GM19395 (cell line): ENCODE measurements at regions not wholly inside any gene's neighbourhood (a gene's known extent, or its start where the extent isn't known, plus 50 kb on each side); places are given as distances from the start of the nearest gene placed in this dataset.

ENCODE experiments used
- ATAC-seq: cut with Tn5 transposase; IDR thresholded peaks from one replicate; pipeline ENCODE4 v1.9.1; 2021; ENCODE audit warnings: mild to moderate bottlenecking, moderate library complexity; ENCODE audit not compliant: unreplicated experiment

DNA sequence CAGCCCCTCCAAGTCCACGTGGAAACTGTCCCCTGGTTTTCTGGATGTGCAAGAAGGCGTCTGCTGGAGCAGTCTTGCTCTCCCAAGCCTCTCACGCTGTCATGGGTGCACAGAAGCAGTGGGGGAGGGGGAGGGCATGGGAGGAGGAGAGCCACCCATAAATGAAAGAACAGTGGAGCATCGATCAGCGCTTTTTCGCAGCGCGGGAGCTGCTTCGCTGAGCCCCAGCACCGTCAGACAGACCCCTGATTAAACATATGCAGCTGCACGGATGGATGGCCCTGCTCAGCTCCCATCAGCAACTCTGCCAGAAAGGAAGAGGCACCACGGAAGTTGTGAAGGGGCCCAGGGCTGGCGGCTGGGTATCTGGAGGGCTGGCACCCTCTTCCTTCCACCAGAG lies 264.9 kb downstream of the UQCRFS1 start:
- no peak for ATAC-seq

DNA sequence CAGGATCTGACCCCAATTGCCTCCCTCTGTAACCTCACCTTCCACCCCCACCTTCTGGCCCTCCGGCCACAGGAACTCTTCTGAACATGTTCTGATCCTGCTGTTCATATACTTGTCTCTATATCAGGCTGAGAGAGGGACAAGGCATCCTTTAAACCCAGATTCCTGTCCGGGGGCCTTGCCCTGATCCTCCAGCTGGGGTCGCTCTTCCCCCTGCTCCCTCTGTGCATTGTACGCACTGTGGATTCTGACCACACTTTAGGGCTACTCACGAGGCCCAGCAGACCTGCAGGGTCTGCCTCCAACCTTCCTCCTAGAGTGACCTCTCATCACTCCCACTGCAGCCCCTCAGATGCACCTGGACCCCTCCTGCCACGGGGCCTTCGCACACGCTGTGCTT lies 269.3 kb downstream of the UQCRFS1 start:
- ATAC-seq: no peak

DNA sequence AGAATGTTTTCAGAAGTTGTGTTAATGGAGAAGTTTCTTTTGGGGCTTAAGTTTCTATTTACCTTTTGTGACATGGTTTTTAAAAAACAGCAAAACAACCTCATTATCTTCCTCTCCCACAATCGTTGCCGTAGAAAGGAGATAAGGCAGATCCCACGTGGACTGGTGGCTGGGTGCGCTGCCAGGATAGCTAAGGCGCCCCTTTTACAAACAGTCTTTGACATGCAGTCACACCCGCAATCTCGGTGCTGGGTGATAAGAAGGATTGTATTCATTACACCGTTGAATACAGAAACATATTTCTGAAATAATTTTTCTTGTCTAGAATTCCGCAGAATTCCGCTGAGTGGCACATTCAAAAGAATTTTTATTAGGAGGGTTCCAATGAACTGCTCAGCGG lies 271.1 kb downstream of the UQCRFS1 start:
- ATAC-seq: no peak

DNA sequence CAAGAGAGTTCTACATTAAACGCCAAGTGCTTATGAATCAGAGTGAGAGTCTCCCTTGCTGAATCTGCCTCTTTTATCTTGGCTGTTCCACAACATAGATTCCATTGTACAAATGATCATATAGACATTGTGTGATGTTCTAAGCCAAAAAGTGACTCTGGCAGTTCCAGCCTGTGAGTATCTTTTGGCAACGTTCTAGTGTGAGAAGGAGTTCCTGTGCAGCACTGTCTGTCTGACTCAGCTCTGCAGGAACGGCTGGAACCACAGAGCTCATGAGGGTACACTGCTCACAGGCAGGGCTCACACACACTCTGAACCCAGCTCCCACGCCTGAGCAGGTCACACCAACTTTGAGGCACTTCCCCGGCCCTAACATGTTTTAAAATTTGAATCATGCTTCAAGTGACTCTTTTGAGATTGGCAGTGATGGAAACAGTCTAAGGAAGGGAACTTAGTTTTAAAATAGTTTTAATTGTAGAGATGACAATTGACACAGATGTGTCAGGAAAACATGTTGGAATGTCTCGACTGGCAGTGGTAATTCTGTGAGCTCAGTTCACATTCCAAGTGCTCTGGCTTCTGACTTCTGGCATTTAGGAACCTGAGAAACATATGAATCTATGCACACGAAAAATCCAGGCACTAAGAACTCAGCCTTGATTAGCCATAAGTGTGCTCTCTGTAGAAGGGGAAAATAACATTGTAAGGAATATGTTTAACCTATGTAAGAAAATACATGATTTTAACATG lies 272.0 kb downstream of the UQCRFS1 start:
- no peak for ATAC-seq

DNA sequence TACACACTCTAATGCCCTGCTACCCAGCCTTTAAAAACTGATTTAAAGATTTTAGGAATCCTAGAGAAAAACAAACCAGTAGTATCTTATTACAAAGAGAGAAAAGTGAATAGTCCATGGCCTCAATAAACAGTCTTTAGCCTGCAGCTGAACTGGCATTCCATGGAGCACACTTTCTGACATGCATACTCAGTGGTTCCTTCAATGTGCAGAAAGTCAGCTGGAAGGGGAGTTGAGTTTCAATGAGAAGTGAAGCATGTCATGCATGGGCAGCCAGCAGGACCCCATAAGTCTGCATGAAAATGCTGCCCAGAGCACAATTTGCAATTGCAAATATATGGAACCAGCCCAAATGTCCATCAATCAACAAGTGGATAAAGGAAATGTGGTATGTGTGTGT lies 273.7 kb downstream of the UQCRFS1 start:
- ATAC-seq: no peak

DNA sequence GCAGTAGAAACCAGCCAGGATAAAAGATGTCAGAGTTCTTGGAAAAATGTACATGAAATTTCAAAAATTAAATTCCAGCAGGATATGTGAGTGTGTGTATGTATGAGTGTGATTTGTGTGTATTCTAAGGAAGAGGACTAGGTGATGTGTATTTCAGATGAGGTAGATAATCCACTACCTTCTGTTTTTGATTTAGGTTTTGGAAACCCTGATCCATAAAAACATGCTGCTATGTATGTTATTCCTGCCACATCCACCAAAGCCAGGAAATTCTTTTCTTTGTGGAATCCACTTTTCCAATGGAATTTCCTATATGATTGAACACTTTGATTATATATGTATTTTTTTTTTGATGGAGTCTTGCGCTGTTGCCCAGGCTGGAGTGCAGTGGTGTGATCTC lies 276.9 kb downstream of the UQCRFS1 start:
- ATAC-seq: no peak

DNA sequence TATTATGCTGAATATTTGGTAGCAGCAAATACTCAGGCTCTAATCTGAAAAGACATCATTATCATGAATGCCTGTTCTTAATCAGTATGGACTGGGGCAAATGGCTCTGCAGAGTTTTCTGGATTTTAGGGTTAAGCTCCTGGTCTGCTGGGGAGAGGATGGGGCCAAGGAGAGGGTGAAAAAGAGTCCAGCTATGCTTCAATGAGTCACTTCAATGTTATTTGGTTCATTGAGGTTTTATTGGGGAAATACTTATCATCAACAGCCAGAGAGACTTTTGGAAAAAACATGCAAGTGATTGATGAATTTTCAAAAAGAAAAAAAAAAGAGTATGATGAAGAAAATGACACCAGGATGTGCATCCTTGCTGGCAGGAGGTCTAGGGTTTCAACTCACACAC lies 278.3 kb downstream of the UQCRFS1 start:
- ATAC-seq: no peak

DNA sequence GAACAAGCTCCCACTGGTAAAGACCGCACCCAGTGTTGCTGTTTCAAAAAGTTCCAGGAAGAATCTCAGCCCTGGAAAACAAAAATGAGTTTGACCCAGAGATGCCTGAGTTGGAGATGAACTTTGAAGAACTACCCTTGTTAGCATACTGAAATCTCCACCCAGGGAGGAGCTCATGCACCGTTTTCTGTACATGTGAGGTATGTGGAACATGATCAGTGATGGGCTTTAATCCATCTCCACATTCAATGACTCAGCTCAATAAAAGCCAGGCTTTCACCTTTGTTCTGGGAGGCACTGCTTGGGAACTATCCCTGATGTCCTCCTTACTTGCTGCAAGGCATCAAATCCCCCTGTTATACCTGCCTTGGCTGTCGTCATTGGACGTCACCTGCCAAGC lies 279.9 kb downstream of the UQCRFS1 start:
- ATAC-seq: no peak

DNA sequence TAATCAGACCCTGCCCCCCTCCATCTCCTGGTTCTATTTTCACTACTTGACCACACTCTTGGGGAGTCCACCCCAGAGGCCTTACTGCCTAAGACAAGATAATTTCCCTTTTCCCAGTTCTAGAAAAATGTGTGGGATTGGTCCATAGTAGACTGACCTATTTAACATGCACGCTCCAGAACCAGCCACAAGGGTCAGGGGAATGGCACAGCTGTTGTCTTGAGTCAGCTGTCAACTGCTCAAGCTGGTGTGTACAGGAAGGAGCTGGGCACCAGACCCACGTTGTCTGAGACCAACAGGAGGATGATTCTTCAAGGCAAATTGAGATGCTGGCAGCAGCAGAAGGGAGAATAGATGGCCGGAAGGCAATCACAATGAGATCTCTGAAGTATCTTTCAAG lies 280.5 kb downstream of the UQCRFS1 start:
- ATAC-seq: no peak

DNA sequence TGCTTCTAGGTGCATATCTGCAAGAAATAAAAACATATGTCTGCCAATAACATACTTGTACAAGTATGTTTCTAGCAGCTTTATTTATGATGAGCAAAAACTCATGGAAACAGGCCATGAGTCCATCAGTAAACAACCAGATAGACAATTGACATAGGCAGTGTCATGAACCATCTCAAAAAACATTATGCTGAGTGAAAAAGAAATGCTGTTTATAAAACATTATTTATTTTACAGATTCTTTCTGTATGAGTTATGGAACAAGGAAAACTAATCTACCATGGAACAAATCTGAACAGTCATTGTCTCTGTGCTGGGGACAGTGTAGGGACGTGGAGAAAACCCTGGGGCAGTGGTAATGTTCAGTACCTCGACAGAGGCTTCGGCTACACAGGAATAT lies 283.9 kb downstream of the UQCRFS1 start:
- ATAC-seq: no peak

DNA sequence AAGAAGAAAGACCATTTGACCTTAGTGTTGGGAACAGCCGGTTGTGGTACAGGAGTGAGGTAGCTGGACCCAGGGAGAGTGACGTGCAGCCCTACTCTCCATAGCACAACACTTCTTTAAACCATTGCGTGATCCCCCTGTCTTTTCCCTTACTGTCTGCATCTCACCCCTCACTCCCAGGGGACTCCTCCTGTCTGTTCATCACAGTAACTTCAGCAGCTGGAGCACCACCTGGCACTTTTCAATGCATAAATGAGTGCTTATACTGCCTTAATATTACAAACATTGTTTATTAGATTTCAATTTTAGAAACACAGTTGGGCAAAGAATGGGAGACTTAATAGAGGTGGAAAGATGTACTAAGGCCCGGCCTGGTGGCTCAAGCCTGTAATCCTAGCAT lies 285.5 kb downstream of the UQCRFS1 start:
- ATAC-seq: no peak

DNA sequence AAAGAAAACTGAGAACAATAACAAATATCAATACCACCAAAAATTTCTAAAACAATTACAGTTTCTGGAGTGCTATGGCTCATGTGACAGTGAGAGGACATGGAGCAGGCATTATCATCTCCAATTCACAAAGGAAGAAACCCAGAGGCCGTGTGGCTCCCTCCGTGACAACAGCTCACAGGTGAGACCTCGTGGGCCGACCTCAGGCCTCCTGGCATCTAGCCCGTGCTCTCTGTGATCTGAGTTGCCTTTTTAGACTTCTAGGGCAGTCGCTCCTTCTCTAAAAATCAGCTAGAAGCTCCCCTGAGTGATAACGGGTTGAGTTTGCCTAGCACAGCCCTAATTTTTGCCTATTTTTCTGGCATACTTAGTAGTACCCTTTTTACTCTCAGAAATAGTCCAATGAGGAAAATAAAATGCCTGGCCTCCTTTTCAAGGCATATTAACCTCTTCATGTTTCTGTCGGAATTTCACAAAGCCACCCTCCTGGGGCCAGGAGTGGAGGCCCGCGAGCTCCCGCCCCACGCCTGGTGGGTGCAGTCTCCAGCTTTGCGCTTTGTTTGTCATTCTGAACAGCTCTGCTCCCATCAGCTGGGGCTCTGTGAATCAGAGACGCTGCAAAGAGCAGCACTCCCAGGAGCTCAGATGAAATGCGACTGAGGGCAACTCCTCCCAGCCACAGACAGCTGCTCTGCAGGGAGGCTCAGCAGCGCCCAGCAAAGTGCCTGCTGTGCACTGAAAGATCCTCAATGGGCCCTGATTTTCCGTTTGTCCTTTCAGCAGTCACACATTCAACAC lies 292.5 kb downstream of the UQCRFS1 start:
- no peak for ATAC-seq

DNA sequence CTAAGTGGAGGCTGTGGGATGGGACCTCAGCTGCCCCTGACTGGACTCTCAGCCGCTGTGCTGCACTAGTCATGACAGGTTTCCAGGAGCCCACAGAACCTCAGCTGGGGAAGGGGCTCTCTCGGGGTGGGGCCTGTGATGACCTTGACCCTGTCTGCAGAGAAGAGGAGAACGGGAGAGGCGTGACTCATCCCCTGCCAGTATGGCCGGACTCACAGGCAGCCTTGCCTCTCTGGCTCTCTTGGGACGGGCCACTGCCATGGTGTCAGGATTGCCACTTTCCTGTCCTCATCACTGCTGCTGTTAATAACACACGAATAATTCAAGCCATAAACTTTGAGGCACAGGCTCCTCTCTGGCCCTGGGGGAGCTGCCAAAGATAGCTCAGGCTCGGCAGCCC lies 295.3 kb downstream of the UQCRFS1 start:
- ATAC-seq: no peak

DNA sequence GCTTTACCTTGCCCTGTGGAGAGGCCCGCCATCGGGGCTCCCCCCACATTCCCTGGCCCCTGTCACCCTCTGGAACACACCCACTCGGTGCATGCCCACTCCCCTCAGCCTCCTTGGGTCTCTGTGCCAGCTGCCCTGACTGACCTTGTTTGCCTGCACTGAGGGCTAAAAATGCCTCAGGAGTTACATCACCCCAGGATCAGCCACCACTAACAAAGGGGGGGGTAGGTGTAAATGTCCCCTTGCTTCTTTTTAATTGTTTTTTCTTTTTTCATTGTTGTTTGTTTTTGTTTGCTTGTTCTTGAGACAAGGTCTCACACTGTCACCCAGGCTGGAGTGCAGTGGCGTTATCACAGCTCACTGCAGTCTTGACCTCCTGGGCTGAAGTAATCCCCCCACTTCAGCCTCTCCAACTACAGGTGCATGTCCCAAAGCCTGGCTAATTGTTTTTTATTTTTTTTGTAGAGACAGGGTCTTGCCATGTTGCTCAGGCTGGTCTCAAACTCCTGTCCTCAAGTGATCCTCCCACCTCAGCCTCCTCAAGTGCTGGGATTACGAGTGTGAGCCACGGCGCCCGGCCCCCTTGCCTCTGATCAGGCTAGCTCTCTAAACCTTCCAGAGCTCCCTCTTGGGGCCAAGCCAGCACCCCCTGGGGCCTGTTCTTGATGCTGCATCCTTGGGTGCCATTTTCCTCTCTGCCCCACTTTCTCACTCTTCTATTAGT lies 297.1 kb downstream of the UQCRFS1 start:
- no peak for ATAC-seq

DNA sequence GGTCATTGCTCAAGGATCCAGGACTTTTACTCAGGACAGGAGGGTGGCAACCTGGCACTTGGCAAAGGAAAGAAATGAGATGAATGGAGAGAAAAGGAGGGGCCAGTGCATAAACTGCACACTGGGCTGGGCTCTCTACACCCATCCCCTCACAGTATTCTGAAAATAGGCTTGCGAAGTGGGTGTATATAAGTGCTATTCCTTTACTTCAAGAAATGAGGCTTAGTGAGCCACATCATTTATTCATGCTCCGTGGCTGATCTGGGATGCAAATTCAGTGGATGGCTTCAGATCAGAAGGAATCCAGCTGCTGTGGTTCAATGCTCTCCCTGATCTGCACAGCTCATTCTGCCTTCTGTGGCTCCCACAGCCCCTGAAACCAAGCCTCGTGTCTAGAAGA lies 297.7 kb downstream of the UQCRFS1 start:
- no peak for ATAC-seq

DNA sequence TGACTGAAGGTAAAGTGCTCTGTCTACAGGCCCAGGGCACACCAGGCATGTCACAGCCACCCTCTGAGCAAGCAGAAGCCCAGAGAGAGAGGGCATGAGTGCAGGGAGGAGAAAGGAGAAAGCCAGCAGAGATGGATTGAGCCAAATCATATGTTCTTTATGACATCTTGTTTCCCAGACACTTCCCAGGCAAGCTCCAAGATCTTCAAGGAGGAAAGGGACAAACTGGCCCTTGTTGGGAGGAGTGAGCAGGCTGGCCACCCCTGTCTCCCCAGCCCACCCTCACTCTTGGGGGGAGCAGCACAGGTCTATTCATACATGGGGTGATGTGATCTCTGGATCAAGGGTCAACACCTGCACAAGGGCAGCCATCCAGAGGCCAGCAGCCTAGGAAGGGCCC lies 298.8 kb downstream of the UQCRFS1 start:
- no peak for ATAC-seq

DNA sequence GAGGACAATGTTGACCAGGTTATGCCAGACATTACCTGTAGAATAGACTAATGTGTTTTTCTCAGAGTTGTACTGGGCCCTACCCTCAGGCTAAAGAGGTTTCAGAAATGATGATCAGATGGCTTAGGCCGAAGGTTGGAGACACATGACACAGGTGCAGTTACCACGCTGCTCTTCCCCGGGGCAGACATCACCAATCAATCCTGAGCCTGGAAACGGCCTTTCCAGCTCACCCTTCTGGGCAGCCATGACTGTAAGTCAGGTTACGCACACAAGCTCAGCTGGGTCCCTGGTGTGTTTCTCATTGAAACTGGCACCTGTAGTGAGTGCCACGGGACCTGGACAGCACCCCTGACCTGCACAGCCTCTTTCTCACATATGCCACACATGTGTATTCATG lies 299.3 kb downstream of the UQCRFS1 start:
- no peak for ATAC-seq

DNA sequence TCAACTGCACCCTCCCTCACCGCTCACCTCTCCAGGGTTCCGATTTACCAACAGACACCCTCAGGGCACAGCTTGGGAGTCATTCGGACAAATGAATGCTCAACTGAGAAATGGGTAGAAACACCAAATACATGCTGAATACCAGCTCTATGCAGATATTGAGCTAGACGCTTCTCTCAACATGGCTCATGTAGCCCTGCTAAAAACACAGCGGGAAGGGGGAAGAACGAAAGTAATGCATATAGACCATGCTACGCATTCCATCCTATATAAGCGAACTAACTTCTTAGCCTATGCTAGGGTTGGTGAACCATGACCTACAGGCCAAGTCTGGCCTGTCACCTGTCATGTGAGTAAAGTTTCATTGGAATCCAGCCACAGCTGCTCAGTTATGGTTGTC lies 304.0 kb downstream of the UQCRFS1 start:
- no peak for ATAC-seq

DNA sequence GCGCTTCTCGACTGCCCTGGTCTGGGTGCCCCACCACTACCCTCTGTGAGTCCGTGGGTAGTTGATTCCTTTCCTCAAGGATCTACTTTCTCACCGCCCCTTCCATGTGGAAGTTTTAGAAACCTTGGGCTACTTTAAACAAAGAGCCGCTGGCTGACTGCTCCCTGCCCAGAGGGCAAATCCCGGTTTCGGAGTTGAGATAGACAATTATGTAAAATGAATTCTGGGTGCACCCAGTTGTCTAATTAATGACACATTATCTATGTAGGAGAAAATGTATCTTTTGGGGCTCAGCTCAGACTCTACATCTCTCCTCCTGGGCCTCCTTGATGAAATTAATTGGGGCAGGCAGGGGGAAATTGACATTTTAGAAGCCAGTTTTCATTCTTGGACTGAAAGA lies 305.4 kb downstream of the UQCRFS1 start:
- no peak for ATAC-seq

DNA sequence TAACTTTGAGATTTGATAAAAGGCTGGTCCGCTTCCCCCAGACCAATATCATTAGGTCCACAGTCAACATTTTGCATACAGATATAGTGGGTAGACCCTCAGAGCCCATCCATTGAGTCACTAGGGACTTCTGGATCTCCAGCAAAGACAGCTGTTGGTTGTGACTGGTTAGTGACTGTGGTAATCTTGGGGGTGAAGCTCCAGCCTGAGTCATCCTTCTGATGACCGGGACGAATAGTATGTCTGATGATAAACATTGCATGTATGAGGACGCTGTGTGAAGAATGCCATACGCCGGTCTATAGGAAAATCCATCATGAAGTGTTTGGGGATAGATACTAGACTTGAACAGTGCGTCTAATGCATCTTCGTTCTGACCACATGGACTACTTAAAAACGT lies 307.0 kb downstream of the UQCRFS1 start:
- no peak for ATAC-seq

DNA sequence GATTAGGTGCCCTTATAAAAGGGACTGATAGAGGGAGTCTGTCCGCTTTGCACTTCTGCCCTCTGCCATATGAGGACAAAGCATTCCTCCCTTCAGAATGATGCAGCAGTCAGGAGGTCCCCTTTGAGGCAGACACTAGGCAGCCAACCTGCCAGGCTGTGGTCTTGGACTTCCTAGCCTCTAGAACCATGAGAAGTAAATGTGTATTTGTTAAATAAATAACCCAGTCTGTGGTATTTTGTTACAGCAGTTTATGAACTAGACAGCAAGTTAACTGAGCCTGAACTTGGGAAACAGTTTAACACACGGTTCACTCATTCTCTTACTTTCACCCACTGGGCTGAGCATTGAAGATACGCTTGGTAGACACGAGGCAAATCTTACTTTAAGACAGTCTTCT lies 313.2 kb downstream of the UQCRFS1 start:
- ATAC-seq: no peak

DNA sequence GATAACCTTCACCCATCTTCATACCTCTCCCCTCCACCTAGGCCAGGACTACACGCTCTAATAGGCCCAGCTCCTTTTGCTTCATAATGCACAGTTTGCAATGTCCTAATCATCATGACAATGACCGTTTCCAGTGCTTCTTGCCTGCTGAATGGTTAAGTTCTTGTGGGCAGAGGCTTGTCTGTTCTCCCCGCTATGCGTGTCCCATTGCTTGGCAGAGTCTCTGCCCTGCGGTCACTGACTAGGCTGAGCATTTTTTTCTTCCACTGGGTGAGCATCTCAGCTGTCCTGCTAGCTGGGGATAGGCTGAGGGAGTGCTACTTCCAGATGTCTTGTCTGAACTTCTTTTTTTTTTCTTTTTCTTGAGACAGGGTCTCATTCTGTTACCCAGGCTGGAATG lies 314.7 kb downstream of the UQCRFS1 start:
- no peak for ATAC-seq
